Adrenal gland (tissue), 5 donors: ENCODE measurements at regions not wholly inside any gene's neighbourhood (a gene's known extent, or its start where the extent isn't known, plus 50 kb on each side); places are given as distances from the start of the nearest gene placed in this dataset.

Experiments
- CTCF ChIP-seq, 6 experiments: fragments of 450-650 bp in 4 of 6; fragments of 200-600 bp in 2 of 6; sonication (generic) in 1 of 6; IDR thresholded peaks; 1 replicate in 5 of 6; 2 replicates in 1 of 6; pipeline versions ENCODE4 v1.5.1 to v1.8.0; 2016 to 2021; ENCODE audit warnings: antibody characterized with exemption in 6 of 6, mild to moderate bottlenecking in 2 of 6, moderate library complexity in 1 of 6
- POLR2A ChIP-seq, 2 donors: fragments of 450-650 bp; IDR thresholded peaks; one replicate each; pipeline ENCODE4 v1.6.1; 2017; ENCODE audit warnings: antibody characterized with exemption in 2 of 2, mild to moderate bottlenecking in 2 of 2, moderate library complexity in 1 of 2
- donor health status: DM: no; HTN: no; CAD: no.

DNA sequence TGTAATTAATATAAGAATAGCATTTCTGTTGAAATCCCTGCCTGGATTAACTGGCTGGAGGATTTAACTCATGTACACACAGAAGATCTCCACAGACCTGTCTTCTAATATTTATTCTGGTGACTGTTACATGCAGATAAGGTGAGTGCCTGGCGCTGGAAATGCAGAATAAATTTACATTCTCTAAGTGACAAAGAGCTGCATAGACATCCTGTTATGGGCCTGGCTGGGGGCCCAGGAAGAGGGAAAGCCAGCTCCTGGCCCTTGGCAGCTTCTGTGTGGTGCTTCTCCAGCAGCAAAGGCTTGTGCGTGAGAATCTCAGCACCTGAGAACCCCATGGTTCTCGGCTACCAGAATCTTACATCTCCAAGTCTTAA, 446.6 kb downstream of the PTPRU start:
- TF ChIP-seq CTCF (IDR thresholded peaks at IDR 0.05) (no peak), POLR2A (IDR thresholded peaks at IDR 0.05) (no peak)
